Endothelial cell of umbilical vein (primary cell): ENCODE measurements at regions not wholly inside any gene's neighbourhood (a gene's known extent, or its start where the extent isn't known, plus 50 kb on each side); places are given as distances from the start of the nearest gene placed in this dataset.

Source experiments
- BruUV-seq: library from RNA; stranded (reverse); fragments of 400-500 nt; replicated peaks from 2 replicates; lab custom pipeline; 2021; lab: Mats Ljungman, UMichigan
- CTCF ChIA-PET: fragments of 300-600, 350-600 bp; sonication (Branson Sonifier 250); formaldehyde crosslinking; loops from one replicate; lab custom pipeline; 2021; ENCODE audit warnings: antibody characterized with exemption, inconsistent platforms; lab: Charles Lee
- POLR2A ChIA-PET: fragments of 300-600, 350-600 bp; sonication (Branson Sonifier 250); formaldehyde crosslinking; loops from one replicate; lab custom pipeline; 2021; ENCODE audit warnings: antibody characterized with exemption, inconsistent platforms; lab: Charles Lee
- DNase-seq: peaks from one replicate; pipeline ENCODE4 v3.0.0-alpha.2; 2011; ENCODE audit warnings: low read depth, low spot score
- FAIRE-seq: peaks from 2 replicates; lab custom pipeline; 2011; peaks lifted over from hg19 to GRCh38; lab: Jason Lieb, UNC
- H2AFZ ChIP-seq: 2 replicates; pipeline ENCODE4 v1.6.0; 2012; ENCODE audit warnings: low read depth, low read length, control low read depth, inconsistent platforms
- H3K27ac ChIP-seq: 2 replicates; pipeline ENCODE4 v1.5.1; 2011; ENCODE audit warnings: low read depth, mild to moderate bottlenecking, control low read depth, low read length, moderate library complexity; ENCODE audit not compliant: insufficient read depth
- H3K27me3 ChIP-seq, 2 experiments: 2 replicates each; pipeline versions ENCODE4 v1.6.0 to v1.6.1; 2011; ENCODE audit warnings: low read length in 2 of 2, mixed read lengths in 1 of 2; ENCODE audit not compliant: control insufficient read depth in 2 of 2, insufficient read depth in 2 of 2
- H3K36me3 ChIP-seq, 2 experiments: 2 replicates in 1 of 2; 3 replicates in 1 of 2; pipeline ENCODE4 v1.5.1; 2011; ENCODE audit warnings: low read length in 2 of 2, mild to moderate bottlenecking in 1 of 2, moderate library complexity in 1 of 2; ENCODE audit not compliant: control insufficient read depth in 2 of 2, insufficient read depth in 2 of 2; ENCODE audit errors: extremely low read depth in 1 of 2
- H3K4me1 ChIP-seq: 3 replicates; pipeline ENCODE4 v1.5.1; 2011; ENCODE audit warnings: mild to moderate bottlenecking, low read length; ENCODE audit not compliant: control insufficient read depth, insufficient read depth; ENCODE audit errors: extremely low read depth
- H3K4me2 ChIP-seq: 2 replicates; pipeline ENCODE4 v1.6.1; 2011; ENCODE audit warnings: low read length, control low read depth, mixed read lengths; ENCODE audit not compliant: insufficient read depth
- H3K4me3 ChIP-seq, 3 experiments: fragments of 200-600 bp in 1 of 3; sonication (generic), shearing (Covaris generic) in 1 of 3; replicated peaks in 1 of 3; 2 replicates each; pipeline ENCODE4 v1.5.1; 2011 to 2016; ENCODE audit warnings: control low read depth in 3 of 3, low read length in 3 of 3, mild to moderate bottlenecking in 2 of 3, inconsistent platforms in 1 of 3, low read depth in 1 of 3, moderate library complexity in 1 of 3; ENCODE audit not compliant: insufficient read depth in 1 of 3
- H3K79me2 ChIP-seq: 2 replicates; pipeline ENCODE4 v1.6.0; 2012; ENCODE audit warnings: low read length, inconsistent platforms; ENCODE audit not compliant: control insufficient read depth, insufficient read depth
- H3K9ac ChIP-seq: replicated peaks from 2 replicates; pipeline ENCODE3; 2011; ENCODE audit warnings: low read length, control low read depth; ENCODE audit not compliant: insufficient read depth; ENCODE audit errors: extremely low read depth
- H3K9me1 ChIP-seq: replicated peaks from 3 replicates; pipeline ENCODE4 v1.6.0; 2011; ENCODE audit warnings: mild to moderate bottlenecking, low read length; ENCODE audit not compliant: control insufficient read depth, insufficient read depth; ENCODE audit errors: extremely low read depth
- H3K9me3 ChIP-seq: replicated peaks from 2 replicates; pipeline ENCODE4 v1.5.1; 2012; ENCODE audit warnings: low read length, inconsistent platforms; ENCODE audit not compliant: control insufficient read depth, insufficient read depth
- H4K20me1 ChIP-seq: replicated peaks from 2 replicates; pipeline ENCODE3; 2011; ENCODE audit warnings: mild to moderate bottlenecking, low read length; ENCODE audit not compliant: control insufficient read depth, insufficient read depth; ENCODE audit errors: extremely low read depth
- CTCF ChIP-seq, 2 donors: IDR thresholded peaks; 1 replicate in 1 of 2; 2 replicates in 1 of 2; pipeline ENCODE4 v1.5.1; 2011; ENCODE audit warnings: low read length in 2 of 2, mild to moderate bottlenecking in 2 of 2, moderate library complexity in 2 of 2, control low read depth in 1 of 2, inconsistent platforms in 1 of 2, low read depth in 1 of 2; ENCODE audit not compliant: insufficient read depth in 1 of 2; ENCODE audit errors: extremely low read depth in 1 of 2
- EZH2 ChIP-seq: IDR thresholded peaks from 2 replicates; pipeline ENCODE4 v1.6.1; 2012; ENCODE audit warnings: borderline replicate concordance, low read depth, mild to moderate bottlenecking, moderate library complexity, low read length, inconsistent platforms; ENCODE audit not compliant: severe bottlenecking
- FOS ChIP-seq: IDR thresholded peaks from 2 replicates; pipeline ENCODE4 v1.6.1; 2011; ENCODE audit warnings: mild to moderate bottlenecking, low read length, moderate library complexity, borderline replicate concordance; ENCODE audit not compliant: insufficient read depth
- GATA2 ChIP-seq: IDR thresholded peaks from 2 replicates; pipeline ENCODE4 v1.7.0; 2011; ENCODE audit warnings: low read depth, mild to moderate bottlenecking, moderate library complexity, mixed read lengths, low read length; ENCODE audit not compliant: insufficient read length, insufficient read depth
- JUN ChIP-seq: IDR thresholded peaks from 2 replicates; pipeline ENCODE4 v1.6.1; 2011; ENCODE audit warnings: borderline replicate concordance, low read depth; ENCODE audit not compliant: insufficient read length, insufficient read depth
- MAX ChIP-seq: IDR thresholded peaks from 2 replicates; pipeline ENCODE4 v1.6.1; 2011; ENCODE audit not compliant: insufficient read depth, insufficient read length
- MYC ChIP-seq: IDR thresholded peaks from one replicate; pipeline ENCODE4 v1.6.1; 2011; ENCODE audit warnings: mild to moderate bottlenecking, low read depth, low read length
- POLR2A ChIP-seq: IDR thresholded peaks from 2 replicates; pipeline ENCODE4 v1.6.1; 2012; ENCODE audit warnings: low read depth, mild to moderate bottlenecking, control low read depth, low read length
- POLR2AphosphoS5 ChIP-seq: IDR thresholded peaks from 2 replicates; pipeline ENCODE4 v1.6.1; 2012; ENCODE audit warnings: low read depth, mild to moderate bottlenecking, control low read depth, low read length, moderate library complexity; ENCODE audit not compliant: insufficient read depth
- dilution Hi-C: fragments of 300-500 bp; cut with MboI; formaldehyde crosslinking; loops from one replicate; pipeline ENCODE4 v1.15.0; 2019; ENCODE audit warnings: low sequenced_read_pairs; ENCODE audit not compliant: extremely low pct_ligation_motif_present
- intact Hi-C: fragments of 100-400 bp; cut with micrococcal nuclease; formaldehyde crosslinking; loops from one replicate; pipeline ENCODE4 v1.10.0; 2022

- DNase-seq: no peak
- no peak overlapping the region for H3K27ac ChIP-seq
- no peak overlapping the region for H2AFZ ChIP-seq
- no peaks in the 10 kb centered on the region for H3K36me3 ChIP-seq
- H3K4me3 ChIP-seq: no peak overlapping the region
- FAIRE-seq: no peak
- H4K20me1 ChIP-seq: no peaks in the 10 kb centered on the region
- H3K4me1 ChIP-seq: no peaks in the 10 kb centered on the region
- H3K9me3 ChIP-seq: no peaks in the 10 kb centered on the region
- intact Hi-C loops: no loop called here
- no peaks in the 10 kb centered on the region for H3K79me2 ChIP-seq
- ChIA-PET POLR2A (no interaction called here), CTCF (no interaction called here)
- H3K27me3 ChIP-seq: no peaks in the 10 kb centered on the region
- no peaks in the 10 kb centered on the region for H3K9me1 ChIP-seq
- no peak overlapping the region for H3K9ac ChIP-seq
- H3K4me2 ChIP-seq: no peak overlapping the region
- dilution Hi-C loops: no loop called here
- no TSS peak for BruUV-seq
- TF ChIP-seq POLR2AphosphoS5 (no peak), GATA2 (no peak), FOS (no peak), MAX (no peak), POLR2A (no peak), JUN (no peak), CTCF (IDR thresholded peaks at IDR 0.05; ENCODE audit: extremely low read depth in 1 of 2, insufficient read depth in 1 of 2, low read depth in 1 of 2, low read length in 2 of 2) (no peak), MYC (no peak), EZH2 (no peak)
Observed at GRCh38 chr18:29594493-29594892, 1417.6 kb upstream of the CDH2 start.
